Right lung (tissue), 2 donors: ENCODE measurements at regions not wholly inside any gene's neighbourhood (a gene's known extent, or its start where the extent isn't known, plus 50 kb on each side); places are given as distances from the start of the nearest gene placed in this dataset.
"Not testable (repeated sequence)": the region's sequence is repeated elsewhere in the genome, so short reads cannot be mapped to it uniquely, and the experiment has no call there.

Experiments
- DNase-seq, 2 donors: peaks; one replicate each; pipeline ENCODE4 v3.0.0-alpha.2; 2013

GRCh38 chr1:89436856-89437255 is 73.0 kb downstream of the GBP6 start:
- no peak for DNase-seq

GRCh38 chr1:89438301-89438700 is 74.4 kb downstream of the GBP6 start:
- DNase-seq, result not testable (repeated sequence)

GRCh38 chr1:89440911-89441310 is 77.1 kb downstream of the GBP6 start:
- no peak for DNase-seq

- DNase-seq, result no peak
Measured at GRCh38 chr1:89444791-89445190, 79.8 kb upstream of the LRRC8B start.

GRCh38 chr1:89451011-89451410 is 73.6 kb upstream of the LRRC8B start:
- DNase-seq, result no peak

- no peak for DNase-seq
Measured at GRCh38 chr1:89453123-89453972, 71.3 kb upstream of the LRRC8B start.

GRCh38 chr1:89454845-89455521 is 69.6 kb upstream of the LRRC8B start:
- peak; percentile 24 to 46 for DNase-seq

- DNase-seq, result no peak
Measured at GRCh38 chr1:89457046-89457445, 67.6 kb upstream of the LRRC8B start.

GRCh38 chr1:89459081-89459480 is 65.5 kb upstream of the LRRC8B start:
- DNase-seq, result no peak

- no peak for DNase-seq
Measured at GRCh38 chr1:89460325-89460724, 64.3 kb upstream of the LRRC8B start.

- no peak for DNase-seq
Measured at GRCh38 chr1:89462250-89462649, 62.4 kb upstream of the LRRC8B start.

GRCh38 chr1:89464008-89464407 is 60.6 kb upstream of the LRRC8B start:
- DNase-seq, result no peak

- no peak for DNase-seq
Measured at GRCh38 chr1:89465201-89465600, 59.4 kb upstream of the LRRC8B start.

GRCh38 chr1:89466307-89466930 is 58.2 kb upstream of the LRRC8B start:
- DNase-seq, result no peak

- no peak for DNase-seq
Measured at GRCh38 chr1:89472253-89472652, 52.4 kb upstream of the LRRC8B start.

GRCh38 chr1:89472886-89473417 is 51.7 kb upstream of the LRRC8B start:
- no peak for DNase-seq
